ENCODE measurements at regions not wholly inside any gene's neighbourhood (a gene's known extent, or its start where the extent isn't known, plus 50 kb on each side); places are given as distances from the start of the nearest gene placed in this dataset.

- no peak overlapping the region for H3K4me3 ChIP-seq (ENCODE audit: low read depth, low read length)
- CTCF ChIA-PET = no interaction called here
- POLR2A ChIA-PET = no interaction called here
These were observed 354.7 kb upstream of the SLC7A11 start for GRCh38 chr4:138596896-138597295.

GRCh38 chr4:138595731-138596460 is 353.7 kb upstream of the SLC7A11 start:
- no peak for TF ChIP-seq CTCF (IDR thresholded peaks at IDR 0.05; ENCODE audit: insufficient read depth, low read length, missing control alignments)
- POLR2A ChIA-PET = no interaction called here
- CTCF ChIA-PET = no interaction called here
- DNase-seq (ENCODE audit: low read depth, low spot score) = no peak
- H3K4me3 ChIP-seq (ENCODE audit: low read depth, low read length) = no peak overlapping the region

More at GRCh38 chr4:138596896-138597295, 354.7 kb upstream of the SLC7A11 start:
- TF ChIP-seq CTCF (IDR thresholded peaks at IDR 0.05; ENCODE audit: insufficient read depth, low read length, missing control alignments) = no peak
- DNase-seq (ENCODE audit: low read depth, low spot score) = no peak

GRCh38 chr4:138595171-138595570 is 353.0 kb upstream of the SLC7A11 start:
- no peak for TF ChIP-seq CTCF (IDR thresholded peaks at IDR 0.05; ENCODE audit: insufficient read depth, low read length, missing control alignments)
- no peak overlapping the region for H3K4me3 ChIP-seq (ENCODE audit: low read depth, low read length)
- DNase-seq (ENCODE audit: low read depth, low spot score) = no peak
- CTCF ChIA-PET = no interaction called here
- POLR2A ChIA-PET = no interaction called here

GRCh38 chr4:138592796-138593195 is 350.6 kb upstream of the SLC7A11 start:
- no peak for DNase-seq (ENCODE audit: low read depth, low spot score)
- POLR2A ChIA-PET = no interaction called here
- no peak for TF ChIP-seq CTCF (IDR thresholded peaks at IDR 0.05; ENCODE audit: insufficient read depth, low read length, missing control alignments)
- CTCF ChIA-PET = interaction anchor here (0.9 kb wide), 1 partner anchor 9 kb away, joined by 3 read pairs; no protein-coding TSS in a partner anchor
- H3K4me3 ChIP-seq (ENCODE audit: low read depth, low read length) = no peak overlapping the region

- ChIA-PET POLR2A (no interaction called here), CTCF (no interaction called here)
- no peak overlapping the region for H3K4me3 ChIP-seq (ENCODE audit: low read depth, low read length)
- no peak for DNase-seq (ENCODE audit: low read depth, low spot score)
- TF ChIP-seq CTCF (IDR thresholded peaks at IDR 0.05; ENCODE audit: insufficient read depth, low read length, missing control alignments) = no peak
These were observed 349.7 kb upstream of the SLC7A11 start for GRCh38 chr4:138591808-138592207.

GRCh38 chr4:138588501-138588900 is 346.4 kb upstream of the SLC7A11 start:
- TF ChIP-seq CTCF (IDR thresholded peaks at IDR 0.05; ENCODE audit: insufficient read depth, low read length, missing control alignments) = no peak
- ChIA-PET CTCF (no interaction called here), POLR2A (no interaction called here)
- no peak for DNase-seq (ENCODE audit: low read depth, low spot score)
- H3K4me3 ChIP-seq (ENCODE audit: low read depth, low read length) = no peak overlapping the region

Data from AG04449 (cell line).